K562 (cell line): ENCODE measurements at regions not wholly inside any gene's neighbourhood (a gene's known extent, or its start where the extent isn't known, plus 50 kb on each side); places are given as distances from the start of the nearest gene placed in this dataset.

Experiments used
- ATAC-seq: fragments of 200-7000 bp; cut with Tn5 transposase; 3 replicates; pipeline ENCODE4 v1.9.1; 2020; ENCODE audit warnings: moderate library complexity
- BruUV-seq: library from RNA; stranded (reverse); fragments of 400-500 nt; replicated peaks from 2 replicates; lab custom pipeline; 2021; lab: Mats Ljungman, UMichigan
- CTCF ChIA-PET: fragments of 300-600 bp; formaldehyde crosslinking; extraction: SDS; loops from one replicate; lab custom pipeline; 2021; ENCODE audit warnings: low intra/inter-chr PET ratio; lab: Yijun Ruan, JAX
- POLR2A ChIA-PET: fragments of 300-600, 350-650 bp; sonication (Branson Sonifier 250); formaldehyde crosslinking; extraction: SDS; loops from one replicate; lab custom pipeline; 2021; ENCODE audit warnings: antibody characterized with exemption, inconsistent platforms; lab: Yijun Ruan, JAX
- DNase-seq, 4 experiments: peaks; one replicate each; pipeline versions ENCODE4 v3.0.0 to v3.0.0-alpha.2; 2011 to 2018; ENCODE audit warnings: low spot score in 3 of 4, mixed read lengths in 3 of 4; ENCODE audit errors: extremely low read depth in 1 of 4
- FAIRE-seq: peaks from 2 replicates; lab custom pipeline; 2011; peaks lifted over from hg19 to GRCh38; lab: Jason Lieb, UNC
- H2AFZ ChIP-seq: 2 replicates; pipeline ENCODE4 v1.6.0; 2011; ENCODE audit warnings: low read depth, low read length, control low read depth, inconsistent platforms
- H3K27ac ChIP-seq: fragments of 200-600 bp; 3 replicates; pipeline ENCODE4 v1.8.0; 2011; ENCODE audit warnings: low read depth, mild to moderate bottlenecking, control low read depth, inconsistent platforms, low read length, moderate library complexity, mixed read lengths; ENCODE audit errors: extremely low read depth
- H3K27me3 ChIP-seq, 2 experiments: fragments of 300-600 bp in 1 of 2; 2 replicates in 1 of 2; 3 replicates in 1 of 2; pipeline versions ENCODE4 v1.6.0 to v1.8.0; 2011; ENCODE audit warnings: inconsistent platforms in 2 of 2, low read length in 2 of 2, mild to moderate bottlenecking in 1 of 2, mixed read lengths in 1 of 2, moderate library complexity in 1 of 2; ENCODE audit not compliant: control insufficient read depth in 2 of 2, insufficient read depth in 2 of 2
- H3K36me3 ChIP-seq: fragments of 300-600 bp; 3 replicates; pipeline ENCODE4 v1.8.0; 2011; ENCODE audit warnings: mild to moderate bottlenecking, low read length, inconsistent platforms; ENCODE audit not compliant: control insufficient read depth, insufficient read depth
- H3K4me1 ChIP-seq, 2 experiments: fragments of 200-600 bp in 1 of 2; replicated peaks in 1 of 2; 2 replicates in 1 of 2; 3 replicates in 1 of 2; pipeline versions ENCODE4 v1.5.1 to v1.8.0; 2011; ENCODE audit warnings: inconsistent platforms in 2 of 2, low read length in 2 of 2, mild to moderate bottlenecking in 1 of 2, mixed read lengths in 1 of 2, moderate library complexity in 1 of 2; ENCODE audit not compliant: control insufficient read depth in 2 of 2, insufficient read depth in 2 of 2
- H3K4me2 ChIP-seq: 2 replicates; pipeline ENCODE4 v1.6.1; 2011; ENCODE audit warnings: low read length, control low read depth, inconsistent platforms, mixed read lengths; ENCODE audit not compliant: insufficient read depth
- H3K4me3 ChIP-seq: fragments of 200-600 bp; sonication (generic), shearing (Covaris generic); 2 replicates; pipeline ENCODE4 v1.5.1; 2016; ENCODE audit warnings: control low read depth, inconsistent platforms
- H3K79me2 ChIP-seq: fragments of 200-600 bp; 3 replicates; pipeline ENCODE4 v1.8.0; 2011; ENCODE audit warnings: low read length, inconsistent platforms; ENCODE audit not compliant: control insufficient read depth, insufficient read depth
- H3K9ac ChIP-seq, 2 experiments: 2 replicates each; pipeline versions ENCODE4 v1.6.0 to v1.6.1; 2011; ENCODE audit warnings: low read depth in 2 of 2, low read length in 2 of 2, control low read depth in 1 of 2, inconsistent platforms in 1 of 2, mild to moderate bottlenecking in 1 of 2, mixed read lengths in 1 of 2; ENCODE audit not compliant: insufficient read depth in 1 of 2
- H3K9me1 ChIP-seq: one replicate; pipeline ENCODE4 v1.6.0; 2011; ENCODE audit warnings: inconsistent platforms, mild to moderate bottlenecking, low read length, moderate library complexity; ENCODE audit not compliant: control insufficient read depth, insufficient read depth
- H3K9me3 ChIP-seq: replicated peaks from 2 replicates; pipeline ENCODE4 v1.5.1; 2011; ENCODE audit warnings: low read depth, low read length, inconsistent platforms; ENCODE audit not compliant: control insufficient read depth, insufficient read depth
- H4K20me1 ChIP-seq: replicated peaks from 2 replicates; pipeline ENCODE4 v1.6.1; 2011; ENCODE audit warnings: low read length, inconsistent platforms, mixed read lengths; ENCODE audit not compliant: control insufficient read depth, insufficient read depth
- BCLAF1 ChIP-seq, 2 experiments: fragments of 450-650 bp in 1 of 2; IDR thresholded peaks; 2 replicates each; pipeline ENCODE4 v1.6.1; 2011 to 2017; ENCODE audit warnings: low read depth in 2 of 2, antibody characterized with exemption in 1 of 2, borderline replicate concordance in 1 of 2, low read length in 1 of 2, mild to moderate bottlenecking in 1 of 2, mixed read lengths in 1 of 2; ENCODE audit not compliant: control insufficient read depth in 1 of 2
- BCOR ChIP-seq: fragments of 450-650 bp; IDR thresholded peaks from 2 replicates; pipeline ENCODE4 v1.6.1; 2016
- CCAR2 ChIP-seq: fragments of 200-400 bp; formaldehyde crosslinking; IDR thresholded peaks from 2 replicates; pipeline ENCODE4 v1.6.1; 2017; ENCODE audit warnings: mild to moderate bottlenecking, low read depth, low read length
- HIVEP1 ChIP-seq: fragments of 250-450 bp; sonication (Bioruptor Pico); IDR thresholded peaks from 2 replicates; pipeline ENCODE4 v1.4.0; 2020; ENCODE audit warnings: mild to moderate bottlenecking
- HMG20A ChIP-seq: fragments of 450-650 bp; formaldehyde crosslinking; conservative IDR thresholded peaks from 2 replicates; pipeline ENCODE4 v1.4.0; 2020; ENCODE audit warnings: mild to moderate bottlenecking, mixed read lengths
- POLR2H ChIP-seq: IDR thresholded peaks from 2 replicates; pipeline ENCODE4 v1.6.1; 2016; ENCODE audit warnings: missing genetic modification characterization, low read depth, mild to moderate bottlenecking, control low read depth, missing compliant biosample characterization, moderate library complexity
- SNIP1 ChIP-seq: fragments of 450-650 bp; IDR thresholded peaks from 2 replicates; pipeline ENCODE4 v1.7.1; 2017; ENCODE audit warnings: low read depth, mild to moderate bottlenecking
- TAF7 ChIP-seq: fragments of 450-650 bp; IDR thresholded peaks from 2 replicates; pipeline ENCODE4 v1.6.1; 2016; ENCODE audit warnings: missing genetic modification characterization, missing compliant biosample characterization
- ZNF197 ChIP-seq: fragments of 200-800 bp; sonication (Bioruptor generic); IDR thresholded peaks from 2 replicates; pipeline ENCODE4 v1.6.1; 2016; ENCODE audit warnings: low read depth, missing genetic modification characterization, missing compliant biosample characterization
- ZNF324 ChIP-seq: fragments of 250-450 bp; sonication (Bioruptor Pico); IDR thresholded peaks from 2 replicates; pipeline ENCODE4 v1.4.0; 2020; ENCODE audit warnings: mild to moderate bottlenecking
- ZNF76 ChIP-seq: fragments of 250-450 bp; sonication (Bioruptor Pico); IDR thresholded peaks from 2 replicates; pipeline ENCODE4 v1.4.0; 2020; ENCODE audit warnings: mild to moderate bottlenecking, moderate library complexity, borderline replicate concordance
- WGBS: fragments of 100-300 bp; shearing (Covaris generic); methylation state at CpG from one replicate; pipeline ENCODE4 v1.1.6; 2016; ENCODE audit warnings: low coverage, mixed read lengths; ENCODE audit not compliant: insufficient coverage; ENCODE audit errors: missing lambda C conversion rate; 5-methylcytosine and 5-hydroxymethylcytosine counted together
- in situ Hi-C: fragments of 300-500 bp; cut with MboI; formaldehyde crosslinking; loops from 4 replicates; pipeline ENCODE4 v1.15.0; 2018; ENCODE audit warnings: inconsistent platforms, mixed read lengths
- intact Hi-C: fragments of 100-400 bp; cut with micrococcal nuclease; formaldehyde crosslinking; loops from 2 replicates; pipeline ENCODE4 v1.14.2; 2022

- ATAC-seq (no peak), FAIRE-seq (no peak), DNase-seq (no peak)
- Histone ChIP-seq H3K27me3 (no peaks in the 10 kb centered on the region), H3K9me3 (no peaks in the 10 kb centered on the region), H3K9me1 (no peaks in the 10 kb centered on the region), H3K9ac (no peak overlapping the region), H2AFZ (no peak overlapping the region), H3K4me2 (no peak overlapping the region), H3K79me2 (no peaks in the 10 kb centered on the region), H3K36me3 (no peaks in the 10 kb centered on the region), H3K4me3 (no peak overlapping the region), H3K4me1 (peaks cover 0 to 1% of the 10 kb centered on the region in 2 experiments; a peak in 2 of 5 replicates), H4K20me1 (no peaks in the 10 kb centered on the region), H3K27ac (no peak overlapping the region)
- ChIA-PET CTCF (no interaction called here), POLR2A (interaction anchor here (0.6 to 0.7 kb wide), 2 partner anchors 182 to 216 kb away, joined by 3 to 4 read pairs; no protein-coding TSS in a partner anchor)
- in situ Hi-C loops: no loop called here
- intact Hi-C loops: no loop called here
- TF ChIP-seq HMG20A (CRISPR knock-in tag): no peak
- no peak for TF ChIP-seq SNIP1
- no peak for TF ChIP-seq POLR2H (tag)
- WGBS: 28% methylated on average over 3 of the region's 3 CpGs
- BruUV-seq: no TSS peak
Observed at GRCh38 chr13:44252938-44253337, 120.7 kb upstream of the SERP2 start.

- ATAC-seq (no peak), DNase-seq (no peak), FAIRE-seq (no peak)
- CTCF ChIA-PET: no interaction called here
- no TSS peak for BruUV-seq
- no peaks in the 10 kb centered on the region for H3K9me1 ChIP-seq
- H3K79me2 ChIP-seq: no peaks in the 10 kb centered on the region
- no peaks in the 10 kb centered on the region for H3K9me3 ChIP-seq
- no peak overlapping the region for H2AFZ ChIP-seq
- TF ChIP-seq BCLAF1 (IDR thresholded peaks at IDR 0.05; ENCODE audit: borderline replicate concordance in 1 of 2, control insufficient read depth in 1 of 2, low read depth in 2 of 2, low read length in 1 of 2) (no peak), TAF7 (tag) (no peak), HIVEP1 (no peak), ZNF324 (CRISPR knock-in tag) (no peak), CCAR2 (no peak), BCOR (no peak), ZNF197 (CRISPR knock-in tag) (no peak), ZNF76 (CRISPR knock-in tag) (no peak)
- 11% methylated on average over 3 of the region's 5 CpGs for WGBS
- H3K36me3 ChIP-seq: no peaks in the 10 kb centered on the region
- H3K4me2 ChIP-seq: no peak overlapping the region
- H3K4me3 ChIP-seq: no peak overlapping the region
- H4K20me1 ChIP-seq: no peaks in the 10 kb centered on the region
- H3K4me1 ChIP-seq: peaks cover 0 to 21% of the 10 kb centered on the region in 2 experiments; a peak in 4 of 5 replicates
- intact Hi-C loops: loop anchor here (5.0 kb wide), 1 partner anchor 181 kb away; no protein-coding TSS in a partner anchor
- POLR2A ChIA-PET: interaction anchor here (1.0 kb wide), 1 partner anchor 9 kb away, joined by 3 read pairs; no protein-coding TSS in a partner anchor
- in situ Hi-C loops: no loop called here
- H3K9ac ChIP-seq: no peak overlapping the region
- no peaks in the 10 kb centered on the region for H3K27me3 ChIP-seq
- no peak overlapping the region for H3K27ac ChIP-seq
Observed at GRCh38 chr13:44255771-44256364, 117.8 kb upstream of the SERP2 start.
